ENCODE measurements at regions not wholly inside any gene's neighbourhood (a gene's known extent, or its start where the extent isn't known, plus 50 kb on each side); places are given as distances from the start of the nearest gene placed in this dataset.

DNA sequence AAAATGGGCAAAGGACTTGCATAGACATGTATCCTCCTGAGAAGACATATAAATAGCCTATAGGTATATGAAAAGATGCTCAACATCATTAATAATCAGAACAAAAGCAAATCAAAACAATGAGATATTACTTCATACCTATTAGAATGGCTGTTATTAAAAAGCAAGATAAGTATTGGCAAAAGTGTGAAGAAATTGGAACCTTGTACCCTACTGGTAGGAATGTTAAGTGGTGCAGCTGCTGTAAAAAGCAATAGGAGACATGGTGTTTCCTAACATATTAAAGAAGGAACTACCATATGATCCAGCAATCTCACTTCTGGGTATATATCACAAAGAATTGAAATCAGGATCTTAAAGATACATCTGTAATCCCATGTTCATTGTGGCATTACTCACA, 69.8 kb upstream of the PRR16 start:
- Histone ChIP-seq H3K4me2 (no peak overlapping the region), H4K20me1 (ENCODE audit: insufficient read depth) (no peaks in the 10 kb centered on the region), H3K9ac (no peak overlapping the region), H3K79me2 (ENCODE audit: insufficient read depth) (no peaks in the 10 kb centered on the region), H3F3A (replicated peaks; ENCODE audit: insufficient read depth) (peaks cover 3% of the 10 kb centered on the region), H3K4me1 (ENCODE audit: control insufficient read depth in 1 of 2, insufficient read depth in 2 of 2, low read depth in 1 of 2, low read length in 1 of 2) (no peaks in the 10 kb centered on the region), H3K4me3 (ENCODE audit: low read depth in 2 of 2, low read length in 1 of 2) (no peak overlapping the region), H2AFZ (ENCODE audit: low read depth) (no peak overlapping the region), H3K9me3 (no peaks in the 10 kb centered on the region), H3K27ac (ENCODE audit: low read depth in 2 of 2, low read length in 1 of 2) (no peak overlapping the region), H3K27me3 (ENCODE audit: insufficient read depth) (no peaks in the 10 kb centered on the region), H3K36me3 (replicated peaks in 1 of 2; ENCODE audit: control insufficient read depth in 1 of 2, insufficient read depth in 2 of 2, low read length in 1 of 2) (no peaks in the 10 kb centered on the region), H3K9me2 (no peaks in the 10 kb centered on the region)
- ChIA-PET POLR2A (no interaction called here), CTCF (no interaction called here)
- TF ChIP-seq, protein P1, sequence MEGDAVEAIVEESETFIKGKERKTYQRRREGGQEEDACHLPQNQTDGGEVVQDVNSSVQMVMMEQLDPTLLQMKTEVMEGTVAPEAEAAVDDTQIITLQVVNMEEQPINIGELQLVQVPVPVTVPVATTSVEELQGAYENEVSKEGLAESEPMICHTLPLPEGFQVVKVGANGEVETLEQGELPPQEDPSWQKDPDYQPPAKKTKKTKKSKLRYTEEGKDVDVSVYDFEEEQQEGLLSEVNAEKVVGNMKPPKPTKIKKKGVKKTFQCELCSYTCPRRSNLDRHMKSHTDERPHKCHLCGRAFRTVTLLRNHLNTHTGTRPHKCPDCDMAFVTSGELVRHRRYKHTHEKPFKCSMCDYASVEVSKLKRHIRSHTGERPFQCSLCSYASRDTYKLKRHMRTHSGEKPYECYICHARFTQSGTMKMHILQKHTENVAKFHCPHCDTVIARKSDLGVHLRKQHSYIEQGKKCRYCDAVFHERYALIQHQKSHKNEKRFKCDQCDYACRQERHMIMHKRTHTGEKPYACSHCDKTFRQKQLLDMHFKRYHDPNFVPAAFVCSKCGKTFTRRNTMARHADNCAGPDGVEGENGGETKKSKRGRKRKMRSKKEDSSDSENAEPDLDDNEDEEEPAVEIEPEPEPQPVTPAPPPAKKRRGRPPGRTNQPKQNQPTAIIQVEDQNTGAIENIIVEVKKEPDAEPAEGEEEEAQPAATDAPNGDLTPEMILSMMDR (IDR thresholded peaks at IDR 0.05) = peak; percentile 40; the same call in 1 of the 2 replicates
- no peak for TF ChIP-seq RFX5 (IDR thresholded peaks at IDR 0.05; ENCODE audit: low read length)
- DNase-seq = no peak

DNA sequence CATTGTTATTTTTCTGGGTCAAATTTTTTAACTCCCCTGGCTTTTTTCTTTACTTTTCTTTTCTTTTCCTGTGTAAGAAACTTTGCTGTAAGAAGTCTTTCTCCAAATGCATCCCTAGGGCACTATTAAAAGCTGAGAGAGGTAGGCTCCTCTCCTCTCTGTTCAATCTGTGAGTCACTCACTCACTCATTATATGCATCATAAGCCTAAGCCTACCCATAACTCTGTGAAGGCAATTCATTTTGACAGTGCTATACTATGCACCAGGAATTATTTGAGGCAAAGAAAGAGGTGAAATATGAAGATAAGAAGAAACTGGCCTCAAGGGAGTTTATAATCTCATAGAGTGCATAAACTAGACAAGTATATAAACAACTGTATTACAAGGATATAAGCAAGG, 67.9 kb upstream of the PRR16 start:
- no peaks in the 10 kb centered on the region for H3K36me3 ChIP-seq (replicated peaks in 1 of 2; ENCODE audit: control insufficient read depth in 1 of 2, insufficient read depth in 2 of 2, low read length in 1 of 2)

DNA sequence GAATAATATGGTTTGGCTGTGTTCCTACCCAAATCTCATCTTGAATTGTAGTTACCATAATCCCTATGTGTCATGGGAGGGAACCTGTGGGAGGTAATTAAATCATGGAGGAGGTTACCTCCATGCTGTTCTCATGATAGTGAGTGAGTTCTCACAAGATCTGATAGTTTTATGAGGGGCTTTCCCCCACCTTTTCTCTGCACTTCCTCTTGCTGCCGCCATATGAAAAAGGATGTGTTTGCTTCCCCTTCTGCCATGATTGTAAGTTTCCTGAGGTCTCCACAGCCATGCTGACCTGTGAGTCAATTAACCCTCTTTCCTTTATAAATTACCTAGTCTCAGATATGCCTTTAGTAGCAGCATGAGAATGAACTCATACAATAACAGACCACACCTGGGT, 63.7 kb upstream of the PRR16 start:
- H3K9ac ChIP-seq = no peak overlapping the region
- 100% methylated on average over 1 of the region's 1 CpG for WGBS (ENCODE audit: low lambda C conversion rate)
- POLR2A ChIA-PET = no interaction called here
- H3K9me3 ChIP-seq = 0 out of 2 replicates have a peak, but pooled peaks cover 3% of the 10 kb centered on the region
- peaks cover 3% of the 10 kb centered on the region for H3F3A ChIP-seq (replicated peaks; ENCODE audit: insufficient read depth)
- peaks cover 0 to 7% of the 10 kb centered on the region in 2 experiments; a peak in 2 of 4 replicates for H3K4me1 ChIP-seq (ENCODE audit: control insufficient read depth in 1 of 2, insufficient read depth in 2 of 2, low read depth in 1 of 2, low read length in 1 of 2)
- no peaks in the 10 kb centered on the region for H3K36me3 ChIP-seq (replicated peaks in 1 of 2; ENCODE audit: control insufficient read depth in 1 of 2, insufficient read depth in 2 of 2, low read length in 1 of 2)
- H3K9me2 ChIP-seq = no peaks in the 10 kb centered on the region
- no peaks in the 10 kb centered on the region for H4K20me1 ChIP-seq (ENCODE audit: insufficient read depth)
- H3K27me3 ChIP-seq (ENCODE audit: insufficient read depth) = no peaks in the 10 kb centered on the region
- CTCF ChIA-PET = no interaction called here
- no peak for DNase-seq
- H3K27ac ChIP-seq (ENCODE audit: low read depth in 2 of 2, low read length in 1 of 2) = no peak overlapping the region
- H2AFZ ChIP-seq (ENCODE audit: low read depth) = no peak overlapping the region
- H3K4me3 ChIP-seq (ENCODE audit: low read depth in 2 of 2, low read length in 1 of 2) = no peak overlapping the region
- TF ChIP-seq NRF1 (IDR thresholded peaks at IDR 0.05; ENCODE audit: low read depth, low read length) (no peak), TCF12 (IDR thresholded peaks at IDR 0.05) (no peak), TAF1 (IDR thresholded peaks at IDR 0.05; ENCODE audit: borderline replicate concordance, low read depth, low read length) (no peak), ELF1 (IDR thresholded peaks at IDR 0.05) (no peak), EP300 (IDR thresholded peaks at IDR 0.05; ENCODE audit: borderline replicate concordance in 1 of 2, low read depth in 1 of 2, low read length in 1 of 2) (no peak)
- TF ChIP-seq, protein P2, sequence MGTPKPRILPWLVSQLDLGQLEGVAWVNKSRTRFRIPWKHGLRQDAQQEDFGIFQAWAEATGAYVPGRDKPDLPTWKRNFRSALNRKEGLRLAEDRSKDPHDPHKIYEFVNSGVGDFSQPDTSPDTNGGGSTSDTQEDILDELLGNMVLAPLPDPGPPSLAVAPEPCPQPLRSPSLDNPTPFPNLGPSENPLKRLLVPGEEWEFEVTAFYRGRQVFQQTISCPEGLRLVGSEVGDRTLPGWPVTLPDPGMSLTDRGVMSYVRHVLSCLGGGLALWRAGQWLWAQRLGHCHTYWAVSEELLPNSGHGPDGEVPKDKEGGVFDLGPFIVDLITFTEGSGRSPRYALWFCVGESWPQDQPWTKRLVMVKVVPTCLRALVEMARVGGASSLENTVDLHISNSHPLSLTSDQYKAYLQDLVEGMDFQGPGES (IDR thresholded peaks at IDR 0.05; ENCODE audit: low read depth, low read length) = no peak
- no peaks in the 10 kb centered on the region for H3K79me2 ChIP-seq (ENCODE audit: insufficient read depth)
- no peak overlapping the region for H3K4me2 ChIP-seq

More for the DNA sequence above, 67.9 kb upstream of the PRR16 start:
- Histone ChIP-seq H3K27ac (ENCODE audit: low read depth in 2 of 2, low read length in 1 of 2) (peak overlapping the region in 1 of 2 experiments; percentile 0; a peak in 1 of 4 replicates), H3K9me3 (no peaks in the 10 kb centered on the region), H3K4me2 (no peak overlapping the region), H4K20me1 (ENCODE audit: insufficient read depth) (no peaks in the 10 kb centered on the region), H3K9ac (no peak overlapping the region), H3K4me3 (ENCODE audit: low read depth in 2 of 2, low read length in 1 of 2) (no peak overlapping the region), H3K4me1 (ENCODE audit: control insufficient read depth in 1 of 2, insufficient read depth in 2 of 2, low read depth in 1 of 2, low read length in 1 of 2) (no peaks in the 10 kb centered on the region), H3K9me2 (no peaks in the 10 kb centered on the region), H3K79me2 (ENCODE audit: insufficient read depth) (no peaks in the 10 kb centered on the region), H3K27me3 (ENCODE audit: insufficient read depth) (no peaks in the 10 kb centered on the region), H3F3A (replicated peaks; ENCODE audit: insufficient read depth) (peaks cover 3% of the 10 kb centered on the region), H2AFZ (ENCODE audit: low read depth) (no peak overlapping the region)
- no peak for DNase-seq
- TF ChIP-seq FOSL2 (IDR thresholded peaks at IDR 0.05; ENCODE audit: borderline replicate concordance, low read depth) (peak; percentile 30; the same call in 1 of the 2 replicates), TCF12 (IDR thresholded peaks at IDR 0.05) (0 out of 2 replicates have a peak, but pooled peaks have one; percentile 15)
- TF ChIP-seq, protein P3, sequence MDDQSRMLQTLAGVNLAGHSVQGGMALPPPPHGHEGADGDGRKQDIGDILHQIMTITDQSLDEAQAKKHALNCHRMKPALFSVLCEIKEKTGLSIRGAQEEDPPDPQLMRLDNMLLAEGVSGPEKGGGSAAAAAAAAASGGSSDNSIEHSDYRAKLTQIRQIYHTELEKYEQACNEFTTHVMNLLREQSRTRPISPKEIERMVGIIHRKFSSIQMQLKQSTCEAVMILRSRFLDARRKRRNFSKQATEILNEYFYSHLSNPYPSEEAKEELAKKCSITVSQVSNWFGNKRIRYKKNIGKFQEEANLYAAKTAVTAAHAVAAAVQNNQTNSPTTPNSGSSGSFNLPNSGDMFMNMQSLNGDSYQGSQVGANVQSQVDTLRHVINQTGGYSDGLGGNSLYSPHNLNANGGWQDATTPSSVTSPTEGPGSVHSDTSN (IDR thresholded peaks at IDR 0.05) = peak; percentile 78
- TF ChIP-seq, protein P2 (IDR thresholded peaks at IDR 0.05; ENCODE audit: low read depth, low read length) = no peak
- CTCF ChIA-PET = no interaction called here
- POLR2A ChIA-PET = no interaction called here
